Natural killer cell (primary cell): ENCODE measurements at regions not wholly inside any gene's neighbourhood (a gene's known extent, or its start where the extent isn't known, plus 50 kb on each side); places are given as distances from the start of the nearest gene placed in this dataset.

Experiments used
- ATAC-seq, 3 donors: fragments of 150-1000 bp in 2 of 3; fragments of 200-7000 bp in 1 of 3; cut with Tn5 transposase; 1 replicate in 1 of 3; 2 replicates in 2 of 3; pipeline ENCODE4 v1.10.0; 2021; ENCODE audit warnings: mild to moderate bottlenecking in 2 of 3, moderate library complexity in 2 of 3
- DNase-seq, 2 donors: peaks; one replicate each; pipeline versions ENCODE4 v3.0.0 to v3.0.0-alpha.2; 2013 to 2021; ENCODE audit warnings: mixed read lengths in 1 of 2
- H3K27ac ChIP-seq: one replicate; pipeline ENCODE4 v1.5.1; 2013; ENCODE audit warnings: mild to moderate bottlenecking, low read length
- H3K27me3 ChIP-seq: one replicate; pipeline ENCODE4 v1.6.1; 2013; ENCODE audit warnings: low read length; ENCODE audit not compliant: control insufficient read depth, insufficient read depth
- H3K36me3 ChIP-seq: one replicate; pipeline ENCODE4 v1.6.1; 2013; ENCODE audit warnings: low read length; ENCODE audit not compliant: control insufficient read depth, insufficient read depth
- H3K4me1 ChIP-seq: one replicate; pipeline ENCODE4 v1.6.1; 2013; ENCODE audit warnings: low read length; ENCODE audit not compliant: control insufficient read depth, insufficient read depth
- H3K4me3 ChIP-seq: one replicate; pipeline ENCODE4 v1.5.1; 2013; ENCODE audit warnings: low read length
- H3K9me3 ChIP-seq: one replicate; pipeline ENCODE4 v1.6.1; 2013; ENCODE audit warnings: low read length; ENCODE audit not compliant: control insufficient read depth, insufficient read depth
- H3K27ac Mint-ChIP-seq, 2 donors: one replicate each; pipeline ENCODE4 v1.8.0; 2022; ENCODE audit warnings: mild to moderate bottlenecking in 2 of 2, mixed read lengths in 2 of 2, moderate library complexity in 1 of 2
- H3K27me3 Mint-ChIP-seq, 2 donors: one replicate each; pipeline ENCODE4 v1.8.0; 2022; ENCODE audit warnings: low read depth in 2 of 2, mixed read lengths in 2 of 2
- H3K36me3 Mint-ChIP-seq: one replicate; pipeline ENCODE4 v1.8.0; 2022; ENCODE audit warnings: mixed read lengths
- H3K4me1 Mint-ChIP-seq, 2 donors: one replicate each; pipeline ENCODE4 v1.8.0; 2022; ENCODE audit warnings: mixed read lengths in 2 of 2
- H3K4me3 Mint-ChIP-seq: one replicate; pipeline ENCODE4 v1.8.0; 2022; ENCODE audit warnings: mild to moderate bottlenecking, moderate library complexity, mixed read lengths
- H3K9me3 Mint-ChIP-seq, 2 donors: one replicate each; pipeline ENCODE4 v1.8.0; 2022; ENCODE audit warnings: mixed read lengths in 2 of 2
- WGBS: methylation state at CpG from one replicate; pipeline ENCODE4 v1.1.7; 2013; ENCODE audit warnings: missing lambda C conversion rate; ENCODE audit not compliant: insufficient coverage; 5-methylcytosine and 5-hydroxymethylcytosine counted together
- intact Hi-C: fragments of 100-400 bp; cut with micrococcal nuclease; formaldehyde crosslinking; loops from one replicate; pipeline ENCODE4 v1.14.2; 2022
- TF ChIP-seq, protein P1 (sequence below): fragments of 200-600 bp; IDR thresholded peaks from one replicate; pipeline ENCODE4 v1.8.0; 2022; ENCODE audit warnings: antibody characterized with exemption

DNA sequence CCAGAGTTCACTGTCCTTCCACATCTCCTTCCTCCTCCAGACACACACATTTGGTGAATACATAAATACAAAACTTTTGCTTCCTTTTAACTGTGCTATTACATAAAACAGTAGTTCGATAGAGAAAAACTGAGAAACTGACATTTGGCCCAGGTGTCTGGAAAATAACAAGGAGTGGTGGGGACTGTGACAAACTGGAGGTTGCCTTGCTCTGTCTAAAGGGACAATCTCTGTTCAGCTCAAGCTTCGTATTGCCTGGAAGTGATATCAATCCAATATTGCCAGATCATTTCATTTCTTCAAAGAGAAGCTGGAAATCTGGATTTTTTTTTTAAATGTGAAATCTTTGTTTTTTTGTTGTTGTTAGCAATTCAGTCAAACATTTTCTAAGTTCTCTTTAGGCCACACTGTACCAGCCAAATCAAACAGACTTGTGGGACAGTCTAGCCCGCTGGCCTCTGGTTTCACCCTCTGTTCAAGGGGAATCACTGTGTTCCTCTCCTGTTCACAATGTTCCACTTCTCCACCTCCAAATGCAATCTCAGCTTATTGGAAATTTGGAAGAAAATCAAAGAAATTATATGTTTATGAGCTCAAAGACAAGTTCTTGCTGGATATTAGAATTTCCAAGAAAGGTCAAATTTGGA is 612.5 kb downstream of the KIF4B start:
- Histone ChIP-seq H3K27me3 (no peaks in the 10 kb centered on the region), H3K9me3 (no peaks in the 10 kb centered on the region), H3K4me1 (no peaks in the 10 kb centered on the region), H3K27ac (no peak overlapping the region), H3K4me3 (no peak overlapping the region), H3K36me3 (no peaks in the 10 kb centered on the region)
- Mint-ChIP-seq H3K4me1 (no peaks in the 10 kb centered on the region), H3K4me3 (no peak overlapping the region), H3K27me3 (peaks cover 10 to 14% of the 10 kb centered on the region in 2 donors), H3K36me3 (no peaks in the 10 kb centered on the region), H3K27ac (no peak overlapping the region), H3K9me3 (peaks cover 0 to 5% of the 10 kb centered on the region in 2 donors)
- TF ChIP-seq, protein P1, sequence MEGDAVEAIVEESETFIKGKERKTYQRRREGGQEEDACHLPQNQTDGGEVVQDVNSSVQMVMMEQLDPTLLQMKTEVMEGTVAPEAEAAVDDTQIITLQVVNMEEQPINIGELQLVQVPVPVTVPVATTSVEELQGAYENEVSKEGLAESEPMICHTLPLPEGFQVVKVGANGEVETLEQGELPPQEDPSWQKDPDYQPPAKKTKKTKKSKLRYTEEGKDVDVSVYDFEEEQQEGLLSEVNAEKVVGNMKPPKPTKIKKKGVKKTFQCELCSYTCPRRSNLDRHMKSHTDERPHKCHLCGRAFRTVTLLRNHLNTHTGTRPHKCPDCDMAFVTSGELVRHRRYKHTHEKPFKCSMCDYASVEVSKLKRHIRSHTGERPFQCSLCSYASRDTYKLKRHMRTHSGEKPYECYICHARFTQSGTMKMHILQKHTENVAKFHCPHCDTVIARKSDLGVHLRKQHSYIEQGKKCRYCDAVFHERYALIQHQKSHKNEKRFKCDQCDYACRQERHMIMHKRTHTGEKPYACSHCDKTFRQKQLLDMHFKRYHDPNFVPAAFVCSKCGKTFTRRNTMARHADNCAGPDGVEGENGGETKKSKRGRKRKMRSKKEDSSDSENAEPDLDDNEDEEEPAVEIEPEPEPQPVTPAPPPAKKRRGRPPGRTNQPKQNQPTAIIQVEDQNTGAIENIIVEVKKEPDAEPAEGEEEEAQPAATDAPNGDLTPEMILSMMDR = no peak
- ATAC-seq (no peak), DNase-seq (no peak)
- intact Hi-C loops = no loop called here
- WGBS = 78% methylated on average over 3 of the region's 3 CpGs

DNA sequence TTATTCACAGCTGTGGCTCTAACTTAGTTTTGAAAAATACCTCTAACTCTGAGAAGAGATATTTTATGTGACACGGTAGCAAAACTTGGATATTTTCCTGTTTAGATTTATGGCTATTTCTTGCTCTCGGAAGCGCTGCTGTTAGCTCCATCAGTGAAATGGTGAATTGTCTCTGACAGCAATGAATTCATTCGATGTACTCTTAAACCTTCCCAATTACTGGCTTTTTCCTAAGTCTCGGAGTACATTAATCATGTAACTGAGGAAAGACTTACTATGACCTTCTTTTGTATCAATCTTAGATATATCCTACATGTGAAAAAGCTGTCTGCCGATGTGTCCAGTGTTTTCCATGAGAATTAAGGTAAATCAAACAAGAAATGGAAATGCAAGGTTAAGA is 613.0 kb downstream of the KIF4B start:
- Histone ChIP-seq H3K9me3 (no peaks in the 10 kb centered on the region), H3K4me1 (no peaks in the 10 kb centered on the region), H3K27ac (no peak overlapping the region), H3K4me3 (no peak overlapping the region), H3K36me3 (no peaks in the 10 kb centered on the region), H3K27me3 (no peaks in the 10 kb centered on the region)
- WGBS = 94% methylated on average over 6 of the region's 6 CpGs
- intact Hi-C loops = no loop called here
- Mint-ChIP-seq H3K36me3 (no peaks in the 10 kb centered on the region), H3K9me3 (peaks cover 0 to 5% of the 10 kb centered on the region in 2 donors), H3K4me3 (no peak overlapping the region), H3K27ac (no peak overlapping the region), H3K4me1 (no peaks in the 10 kb centered on the region), H3K27me3 (peaks cover 10 to 14% of the 10 kb centered on the region in 2 donors)
- TF ChIP-seq, protein P1 = no peak
- ATAC-seq (no peak), DNase-seq (no peak)

DNA sequence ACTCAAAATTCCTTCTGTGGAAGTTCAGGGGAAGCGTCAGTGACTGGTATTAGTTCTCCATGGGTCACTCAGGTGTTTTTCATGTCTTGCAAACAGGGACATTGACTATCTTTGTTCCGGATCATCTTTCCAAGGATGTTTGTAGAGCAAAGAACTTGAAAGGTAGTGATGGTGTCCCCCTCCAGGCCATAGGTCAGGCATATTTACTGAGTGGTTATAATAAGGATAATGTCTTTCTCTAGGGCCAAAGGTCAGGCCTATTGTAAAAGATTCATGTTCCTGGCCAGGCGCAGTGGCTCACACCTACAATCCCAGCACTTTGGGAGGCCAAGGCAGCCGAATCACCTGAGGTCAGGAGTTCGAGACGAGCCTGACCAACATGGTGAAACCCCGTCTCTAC is 614.8 kb downstream of the KIF4B start:
- Mint-ChIP-seq H3K9me3 (peaks cover 0 to 5% of the 10 kb centered on the region in 2 donors), H3K4me3 (no peak overlapping the region), H3K36me3 (no peaks in the 10 kb centered on the region), H3K27me3 (peaks cover 7 to 14% of the 10 kb centered on the region in 2 donors), H3K27ac (no peak overlapping the region), H3K4me1 (no peaks in the 10 kb centered on the region)
- Histone ChIP-seq H3K4me1 (no peaks in the 10 kb centered on the region), H3K36me3 (no peaks in the 10 kb centered on the region), H3K4me3 (no peak overlapping the region), H3K9me3 (no peaks in the 10 kb centered on the region), H3K27ac (no peak overlapping the region), H3K27me3 (no peaks in the 10 kb centered on the region)
- intact Hi-C loops = no loop called here
- DNase-seq (no peak), ATAC-seq (no peak)
- WGBS = 85% methylated on average over 7 of the region's 7 CpGs
- TF ChIP-seq, protein P1 = no peak

DNA sequence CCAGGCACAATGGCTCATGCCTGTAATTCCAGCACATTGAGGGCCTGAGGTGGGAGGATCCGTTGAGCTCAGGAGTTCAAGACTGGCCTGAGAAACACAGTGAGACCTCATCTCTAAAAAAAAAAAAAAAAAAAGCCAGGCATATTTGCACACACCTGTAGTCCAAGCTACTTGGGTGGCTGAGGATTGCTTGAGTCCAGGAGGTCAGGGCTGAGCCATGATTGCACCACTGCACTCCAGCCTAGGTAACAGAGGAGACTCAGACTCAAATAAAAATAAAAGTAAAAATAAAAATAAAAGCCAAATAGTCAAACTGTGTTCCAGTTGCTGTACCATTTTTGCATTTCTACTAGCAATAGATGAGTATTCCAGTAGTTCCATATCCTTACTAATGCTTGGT is 616.0 kb downstream of the KIF4B start:
- intact Hi-C loops = no loop called here
- Histone ChIP-seq H3K36me3 (no peaks in the 10 kb centered on the region), H3K27me3 (no peaks in the 10 kb centered on the region), H3K27ac (no peak overlapping the region), H3K9me3 (no peaks in the 10 kb centered on the region), H3K4me1 (no peaks in the 10 kb centered on the region), H3K4me3 (no peak overlapping the region)
- TF ChIP-seq, protein P1 = no peak
- DNase-seq = no peak
- Mint-ChIP-seq H3K4me3 (no peak overlapping the region), H3K36me3 (no peaks in the 10 kb centered on the region), H3K9me3 (peaks cover 0 to 3% of the 10 kb centered on the region in 2 donors), H3K27me3 (peaks cover 7% of the 10 kb centered on the region in 2 donors), H3K4me1 (no peaks in the 10 kb centered on the region), H3K27ac (no peak overlapping the region)
- WGBS = 100% methylated on average over 1 of the region's 1 CpG
- no peak for ATAC-seq
